ENCODE measurements at regions not wholly inside any gene's neighbourhood (a gene's known extent, or its start where the extent isn't known, plus 50 kb on each side); places are given as distances from the start of the nearest gene placed in this dataset.

- DNase-seq: no peak
- H2AFZ ChIP-seq (ENCODE audit: low read depth): no peak overlapping the region
- no peaks in the 10 kb centered on the region for H3K27me3 ChIP-seq (ENCODE audit: insufficient read depth)
- ChIA-PET CTCF (no interaction called here), POLR2A (no interaction called here)
- H3K4me3 ChIP-seq (ENCODE audit: low read depth in 2 of 2, low read length in 1 of 2): no peak overlapping the region
- peaks cover 3% of the 10 kb centered on the region for H3F3A ChIP-seq (replicated peaks; ENCODE audit: insufficient read depth)
- H3K9me3 ChIP-seq: peaks cover 28% of the 10 kb centered on the region; the same call in 1 of the 2 replicates
- no peak for TF ChIP-seq EZH2phosphoT487 (IDR thresholded peaks at IDR 0.05; ENCODE audit: borderline replicate concordance, low read depth)
- TF ChIP-seq RXRA (IDR thresholded peaks at IDR 0.05; ENCODE audit: borderline replicate concordance, low read depth): no peak
- TF ChIP-seq SMC3 (IDR thresholded peaks at IDR 0.05; ENCODE audit: low read depth, low read length): no peak
- no peak for TF ChIP-seq CHD2 (IDR thresholded peaks at IDR 0.05; ENCODE audit: low read length, partially characterized antibody)
- TF ChIP-seq MAX (IDR thresholded peaks at IDR 0.05; ENCODE audit: low read depth): no peak
- no peak for TF ChIP-seq JUND (IDR thresholded peaks at IDR 0.05)
- no peak for TF ChIP-seq ELF1 (IDR thresholded peaks at IDR 0.05)
- no peak for TF ChIP-seq PBX3 (IDR thresholded peaks at IDR 0.05)
- TF ChIP-seq, protein P1, sequence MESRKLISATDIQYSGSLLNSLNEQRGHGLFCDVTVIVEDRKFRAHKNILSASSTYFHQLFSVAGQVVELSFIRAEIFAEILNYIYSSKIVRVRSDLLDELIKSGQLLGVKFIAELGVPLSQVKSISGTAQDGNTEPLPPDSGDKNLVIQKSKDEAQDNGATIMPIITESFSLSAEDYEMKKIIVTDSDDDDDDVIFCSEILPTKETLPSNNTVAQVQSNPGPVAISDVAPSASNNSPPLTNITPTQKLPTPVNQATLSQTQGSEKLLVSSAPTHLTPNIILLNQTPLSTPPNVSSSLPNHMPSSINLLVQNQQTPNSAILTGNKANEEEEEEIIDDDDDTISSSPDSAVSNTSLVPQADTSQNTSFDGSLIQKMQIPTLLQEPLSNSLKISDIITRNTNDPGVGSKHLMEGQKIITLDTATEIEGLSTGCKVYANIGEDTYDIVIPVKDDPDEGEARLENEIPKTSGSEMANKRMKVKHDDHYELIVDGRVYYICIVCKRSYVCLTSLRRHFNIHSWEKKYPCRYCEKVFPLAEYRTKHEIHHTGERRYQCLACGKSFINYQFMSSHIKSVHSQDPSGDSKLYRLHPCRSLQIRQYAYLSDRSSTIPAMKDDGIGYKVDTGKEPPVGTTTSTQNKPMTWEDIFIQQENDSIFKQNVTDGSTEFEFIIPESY (IDR thresholded peaks at IDR 0.05; ENCODE audit: borderline replicate concordance, low read depth): no peak
- TF ChIP-seq MEF2A (IDR thresholded peaks at IDR 0.05; ENCODE audit: borderline replicate concordance, low read depth): no peak
- TF ChIP-seq FOXM1 (IDR thresholded peaks at IDR 0.05; ENCODE audit: low read depth): no peak
- no peak for TF ChIP-seq RFX5 (IDR thresholded peaks at IDR 0.05; ENCODE audit: low read length)
- TF ChIP-seq, protein P2, sequence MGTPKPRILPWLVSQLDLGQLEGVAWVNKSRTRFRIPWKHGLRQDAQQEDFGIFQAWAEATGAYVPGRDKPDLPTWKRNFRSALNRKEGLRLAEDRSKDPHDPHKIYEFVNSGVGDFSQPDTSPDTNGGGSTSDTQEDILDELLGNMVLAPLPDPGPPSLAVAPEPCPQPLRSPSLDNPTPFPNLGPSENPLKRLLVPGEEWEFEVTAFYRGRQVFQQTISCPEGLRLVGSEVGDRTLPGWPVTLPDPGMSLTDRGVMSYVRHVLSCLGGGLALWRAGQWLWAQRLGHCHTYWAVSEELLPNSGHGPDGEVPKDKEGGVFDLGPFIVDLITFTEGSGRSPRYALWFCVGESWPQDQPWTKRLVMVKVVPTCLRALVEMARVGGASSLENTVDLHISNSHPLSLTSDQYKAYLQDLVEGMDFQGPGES (IDR thresholded peaks at IDR 0.05; ENCODE audit: low read depth, low read length): no peak
- no peak for TF ChIP-seq MXI1 (IDR thresholded peaks at IDR 0.05; ENCODE audit: low read depth, low read length)
- no peaks in the 10 kb centered on the region for H4K20me1 ChIP-seq (ENCODE audit: insufficient read depth)
- no peak overlapping the region for H3K9ac ChIP-seq
- H3K27ac ChIP-seq (ENCODE audit: low read depth in 2 of 2, low read length in 1 of 2): no peak overlapping the region
- H3K4me1 ChIP-seq (ENCODE audit: control insufficient read depth in 1 of 2, insufficient read depth in 2 of 2, low read depth in 1 of 2, low read length in 1 of 2): no peaks in the 10 kb centered on the region
- no peaks in the 10 kb centered on the region for H3K9me2 ChIP-seq
- H3K36me3 ChIP-seq (replicated peaks in 1 of 2; ENCODE audit: control insufficient read depth in 1 of 2, insufficient read depth in 2 of 2, low read length in 1 of 2): peaks cover 0 to 16% of the 10 kb centered on the region in 2 experiments
- H3K4me2 ChIP-seq: no peak overlapping the region
- H3K79me2 ChIP-seq (ENCODE audit: insufficient read depth): no peaks in the 10 kb centered on the region
Observed at GRCh38 chr7:40947566-40947965, 755.3 kb downstream of the INHBA start.

GRCh38 chr7:40946549-40946948 is 756.3 kb downstream of the INHBA start:
- no peak for DNase-seq
- H4K20me1 ChIP-seq (ENCODE audit: insufficient read depth): no peaks in the 10 kb centered on the region
- POLR2A ChIA-PET: no interaction called here
- no peaks in the 10 kb centered on the region for H3K27me3 ChIP-seq (ENCODE audit: insufficient read depth)
- H3K9me2 ChIP-seq: no peaks in the 10 kb centered on the region
- no peak overlapping the region for H3K9ac ChIP-seq
- peaks cover 28% of the 10 kb centered on the region; the same call in 1 of the 2 replicates for H3K9me3 ChIP-seq
- CTCF ChIA-PET: no interaction called here
- H3K79me2 ChIP-seq (ENCODE audit: insufficient read depth): no peaks in the 10 kb centered on the region
- H3F3A ChIP-seq (replicated peaks; ENCODE audit: insufficient read depth): peaks cover 3% of the 10 kb centered on the region
- H3K4me2 ChIP-seq: no peak overlapping the region
- no peak overlapping the region for H2AFZ ChIP-seq (ENCODE audit: low read depth)
- 22% methylated on average over 1 of the region's 1 CpG for WGBS (ENCODE audit: low lambda C conversion rate)
- H3K4me1 ChIP-seq (ENCODE audit: control insufficient read depth in 1 of 2, insufficient read depth in 2 of 2, low read depth in 1 of 2, low read length in 1 of 2): no peaks in the 10 kb centered on the region
- no peak overlapping the region for H3K27ac ChIP-seq (ENCODE audit: low read depth in 2 of 2, low read length in 1 of 2)
- peaks cover 0 to 16% of the 10 kb centered on the region in 2 experiments for H3K36me3 ChIP-seq (replicated peaks in 1 of 2; ENCODE audit: control insufficient read depth in 1 of 2, insufficient read depth in 2 of 2, low read length in 1 of 2)
- no peak overlapping the region; a peak in 1 of 4 replicates for H3K4me3 ChIP-seq (ENCODE audit: low read depth in 2 of 2, low read length in 1 of 2)
- TF ChIP-seq GATA2 (CRISPR knock-in tag; IDR thresholded peaks at IDR 0.05) (no peak), YY1 (IDR thresholded peaks at IDR 0.05; ENCODE audit: low read depth) (no peak), SIN3A (IDR thresholded peaks at IDR 0.05; ENCODE audit: borderline replicate concordance, low read depth, low read length) (no peak), TEAD4 (IDR thresholded peaks at IDR 0.05; ENCODE audit: borderline replicate concordance, insufficient read depth) (no peak), NRF1 (IDR thresholded peaks at IDR 0.05; ENCODE audit: low read depth, low read length) (no peak)
- TF ChIP-seq, protein P3, sequence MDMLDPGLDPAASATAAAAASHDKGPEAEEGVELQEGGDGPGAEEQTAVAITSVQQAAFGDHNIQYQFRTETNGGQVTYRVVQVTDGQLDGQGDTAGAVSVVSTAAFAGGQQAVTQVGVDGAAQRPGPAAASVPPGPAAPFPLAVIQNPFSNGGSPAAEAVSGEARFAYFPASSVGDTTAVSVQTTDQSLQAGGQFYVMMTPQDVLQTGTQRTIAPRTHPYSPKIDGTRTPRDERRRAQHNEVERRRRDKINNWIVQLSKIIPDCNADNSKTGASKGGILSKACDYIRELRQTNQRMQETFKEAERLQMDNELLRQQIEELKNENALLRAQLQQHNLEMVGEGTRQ (IDR thresholded peaks at IDR 0.05; ENCODE audit: borderline replicate concordance, low read depth, low read length): no peak
- TF ChIP-seq, protein P4, sequence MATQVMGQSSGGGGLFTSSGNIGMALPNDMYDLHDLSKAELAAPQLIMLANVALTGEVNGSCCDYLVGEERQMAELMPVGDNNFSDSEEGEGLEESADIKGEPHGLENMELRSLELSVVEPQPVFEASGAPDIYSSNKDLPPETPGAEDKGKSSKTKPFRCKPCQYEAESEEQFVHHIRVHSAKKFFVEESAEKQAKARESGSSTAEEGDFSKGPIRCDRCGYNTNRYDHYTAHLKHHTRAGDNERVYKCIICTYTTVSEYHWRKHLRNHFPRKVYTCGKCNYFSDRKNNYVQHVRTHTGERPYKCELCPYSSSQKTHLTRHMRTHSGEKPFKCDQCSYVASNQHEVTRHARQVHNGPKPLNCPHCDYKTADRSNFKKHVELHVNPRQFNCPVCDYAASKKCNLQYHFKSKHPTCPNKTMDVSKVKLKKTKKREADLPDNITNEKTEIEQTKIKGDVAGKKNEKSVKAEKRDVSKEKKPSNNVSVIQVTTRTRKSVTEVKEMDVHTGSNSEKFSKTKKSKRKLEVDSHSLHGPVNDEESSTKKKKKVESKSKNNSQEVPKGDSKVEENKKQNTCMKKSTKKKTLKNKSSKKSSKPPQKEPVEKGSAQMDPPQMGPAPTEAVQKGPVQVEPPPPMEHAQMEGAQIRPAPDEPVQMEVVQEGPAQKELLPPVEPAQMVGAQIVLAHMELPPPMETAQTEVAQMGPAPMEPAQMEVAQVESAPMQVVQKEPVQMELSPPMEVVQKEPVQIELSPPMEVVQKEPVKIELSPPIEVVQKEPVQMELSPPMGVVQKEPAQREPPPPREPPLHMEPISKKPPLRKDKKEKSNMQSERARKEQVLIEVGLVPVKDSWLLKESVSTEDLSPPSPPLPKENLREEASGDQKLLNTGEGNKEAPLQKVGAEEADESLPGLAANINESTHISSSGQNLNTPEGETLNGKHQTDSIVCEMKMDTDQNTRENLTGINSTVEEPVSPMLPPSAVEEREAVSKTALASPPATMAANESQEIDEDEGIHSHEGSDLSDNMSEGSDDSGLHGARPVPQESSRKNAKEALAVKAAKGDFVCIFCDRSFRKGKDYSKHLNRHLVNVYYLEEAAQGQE (IDR thresholded peaks at IDR 0.05; ENCODE audit: low read depth, low read length): no peak

Data from SK-N-SH (cell line).